H9 (cell line): ENCODE measurements at regions not wholly inside any gene's neighbourhood (a gene's known extent, or its start where the extent isn't known, plus 50 kb on each side); places are given as distances from the start of the nearest gene placed in this dataset.

Experiments used
- DNase-seq: peaks from one replicate; pipeline ENCODE4 v3.0.0-alpha.2; 2017
- H2AFZ ChIP-seq: one replicate; pipeline ENCODE4 v1.6.1; 2013; ENCODE audit warnings: mild to moderate bottlenecking, low read length, control low read depth, moderate library complexity
- H2AK5ac ChIP-seq: 2 replicates; pipeline ENCODE4 v1.6.1; 2013; ENCODE audit warnings: low read length, control low read depth, mixed read lengths; ENCODE audit not compliant: insufficient read length
- H2BK120ac ChIP-seq: one replicate; pipeline ENCODE4 v1.6.1; 2013; ENCODE audit warnings: low read depth, mild to moderate bottlenecking, low read length, control low read depth, inconsistent platforms; ENCODE audit not compliant: poor library complexity, severe bottlenecking
- H2BK12ac ChIP-seq: 2 replicates; pipeline ENCODE4 v1.6.1; 2013; ENCODE audit warnings: low read length, control low read depth, mixed read lengths, low read depth; ENCODE audit not compliant: insufficient read length
- H2BK15ac ChIP-seq: 2 replicates; pipeline ENCODE4 v1.6.1; 2013; ENCODE audit warnings: low read depth, low read length, control low read depth
- H2BK20ac ChIP-seq: one replicate; pipeline ENCODE4 v1.6.1; 2013; ENCODE audit warnings: low read depth, mild to moderate bottlenecking, low read length, control low read depth, inconsistent platforms; ENCODE audit not compliant: poor library complexity, severe bottlenecking
- H2BK5ac ChIP-seq: 2 replicates; pipeline ENCODE4 v1.6.1; 2013; ENCODE audit warnings: low read length, control low read depth, mixed read lengths; ENCODE audit not compliant: insufficient read length
- H3K14ac ChIP-seq: 2 replicates; pipeline ENCODE4 v1.6.1; 2013; ENCODE audit warnings: low read length, control low read depth; ENCODE audit not compliant: insufficient read depth
- H3K18ac ChIP-seq: 2 replicates; pipeline ENCODE4 v1.6.1; 2013; ENCODE audit warnings: low read depth, mild to moderate bottlenecking, mixed read lengths, low read length, control low read depth; ENCODE audit not compliant: insufficient read length
- H3K23ac ChIP-seq: 2 replicates; pipeline ENCODE4 v1.6.1; 2013; ENCODE audit warnings: low read length, control low read depth, mixed read lengths, low read depth; ENCODE audit not compliant: insufficient read length
- H3K23me2 ChIP-seq: 2 replicates; pipeline ENCODE4 v1.6.1; 2013; ENCODE audit warnings: low read depth, mild to moderate bottlenecking, mixed read lengths, low read length, control low read depth; ENCODE audit not compliant: insufficient read length, poor library complexity, severe bottlenecking
- H3K27ac ChIP-seq: 2 replicates; pipeline ENCODE4 v1.5.1; 2013; ENCODE audit warnings: low read length, control low read depth, mixed read lengths, low read depth; ENCODE audit not compliant: insufficient read length
- H3K27me3 ChIP-seq: 2 replicates; pipeline ENCODE4 v1.6.1; 2013; ENCODE audit warnings: low read length, control low read depth, inconsistent platforms; ENCODE audit not compliant: insufficient read depth
- H3K4ac ChIP-seq: 2 replicates; pipeline ENCODE4 v1.6.1; 2013; ENCODE audit warnings: low read depth, mild to moderate bottlenecking, control low read depth, inconsistent platforms, low read length, moderate library complexity
- H3K4me1 ChIP-seq: 2 replicates; pipeline ENCODE4 v1.6.1; 2013; ENCODE audit warnings: low read length, control low read depth, inconsistent platforms; ENCODE audit not compliant: insufficient read depth
- H3K4me2 ChIP-seq: 2 replicates; pipeline ENCODE4 v1.6.1; 2013; ENCODE audit warnings: low read length, control low read depth, mixed read lengths; ENCODE audit not compliant: insufficient read length, insufficient read depth
- H3K56ac ChIP-seq: 2 replicates; pipeline ENCODE4 v1.6.1; 2013; ENCODE audit warnings: low read depth, mild to moderate bottlenecking, mixed read lengths, low read length, control low read depth; ENCODE audit not compliant: insufficient read length
- H3K79me1 ChIP-seq: 2 replicates; pipeline ENCODE4 v1.6.1; 2013; ENCODE audit warnings: low read depth, mild to moderate bottlenecking, moderate library complexity, low read length, control low read depth, inconsistent platforms; ENCODE audit not compliant: insufficient read depth, poor library complexity, severe bottlenecking
- H3K79me2 ChIP-seq: 2 replicates; pipeline ENCODE4 v1.6.1; 2013; ENCODE audit warnings: low read length, control low read depth, inconsistent platforms; ENCODE audit not compliant: insufficient read depth
- H3K9ac ChIP-seq: 2 replicates; pipeline ENCODE4 v1.6.1; 2013; ENCODE audit warnings: low read length, control low read depth, mixed read lengths; ENCODE audit not compliant: insufficient read length; ENCODE audit errors: extremely low read depth
- H3K9me3 ChIP-seq: one replicate; pipeline ENCODE4 v1.6.1; 2013; ENCODE audit warnings: low read depth, low read length, inconsistent platforms; ENCODE audit not compliant: control insufficient read depth
- H3T11ph ChIP-seq: one replicate; pipeline ENCODE4 v1.6.1; 2013; ENCODE audit warnings: mild to moderate bottlenecking, low read length, control low read depth, inconsistent platforms
- H4K20me1 ChIP-seq: one replicate; pipeline ENCODE4 v1.6.1; 2013; ENCODE audit not compliant: control insufficient read depth, insufficient read length, insufficient read depth
- H4K5ac ChIP-seq: 2 replicates; pipeline ENCODE4 v1.6.1; 2013; ENCODE audit warnings: low read depth, mild to moderate bottlenecking, mixed read lengths, low read length, control low read depth; ENCODE audit not compliant: insufficient read length
- H4K8ac ChIP-seq: replicated peaks from 2 replicates; pipeline ENCODE4 v1.6.1; 2013; ENCODE audit warnings: low read length, control low read depth, mixed read lengths, low read depth; ENCODE audit not compliant: insufficient read length
- H4K91ac ChIP-seq: 2 replicates; pipeline ENCODE4 v1.6.1; 2013; ENCODE audit warnings: low read depth, mild to moderate bottlenecking, moderate library complexity, mixed read lengths, low read length, control low read depth; ENCODE audit not compliant: insufficient read length
- H3K27ac Mint-ChIP-seq, 3 experiments: 2 replicates in 2 of 3; 3 replicates in 1 of 3; pipeline ENCODE4 v1.8.0; 2020 to 2021; ENCODE audit warnings: mixed read lengths in 3 of 3, mild to moderate bottlenecking in 1 of 3, moderate library complexity in 1 of 3
- H3K27me3 Mint-ChIP-seq: 2 replicates; pipeline ENCODE4 v1.8.0; 2021; ENCODE audit warnings: low read depth, mild to moderate bottlenecking, moderate library complexity, mixed read lengths
- H3K36me3 Mint-ChIP-seq, 3 experiments: 2 replicates in 2 of 3; 3 replicates in 1 of 3; pipeline ENCODE4 v1.8.0; 2020 to 2021; ENCODE audit warnings: low read depth in 3 of 3, mixed read lengths in 3 of 3; ENCODE audit not compliant: insufficient read depth in 1 of 3
- H3K4me1 Mint-ChIP-seq, 2 experiments: 2 replicates each; pipeline ENCODE4 v1.8.0; 2020; ENCODE audit warnings: mixed read lengths in 2 of 2
- H3K4me3 Mint-ChIP-seq, 2 experiments: 2 replicates in 1 of 2; 3 replicates in 1 of 2; pipeline ENCODE4 v1.8.0; 2020 to 2021; ENCODE audit warnings: mild to moderate bottlenecking in 2 of 2, mixed read lengths in 2 of 2, moderate library complexity in 1 of 2
- H3K9me3 Mint-ChIP-seq, 2 experiments: 2 replicates in 1 of 2; 3 replicates in 1 of 2; pipeline ENCODE4 v1.8.0; 2020; ENCODE audit warnings: mild to moderate bottlenecking in 2 of 2, mixed read lengths in 2 of 2, moderate library complexity in 1 of 2
- CTCF ChIP-seq: fragments of 200-600 bp; sonication (generic); conservative IDR thresholded peaks from 3 replicates; pipeline ENCODE4 v1.8.0; 2021; ENCODE audit warnings: antibody characterized with exemption, mild to moderate bottlenecking

- H2BK5ac ChIP-seq, result no peak overlapping the region
- Mint-ChIP-seq H3K9me3 (no peaks in the 10 kb centered on the region), H3K27ac (no peak overlapping the region), H3K4me3 (no peak overlapping the region), H3K36me3 (no peaks in the 10 kb centered on the region; a peak in 1 of 7 replicates), H3K4me1 (peaks cover 13 to 14% of the 10 kb centered on the region in 2 experiments), H3K27me3 (no peaks in the 10 kb centered on the region)
- no peak overlapping the region for H3K4me2 ChIP-seq
- no peak overlapping the region for H2BK12ac ChIP-seq
- H4K5ac ChIP-seq, result no peak overlapping the region
- H3K23ac ChIP-seq, result no peak overlapping the region
- no peaks in the 10 kb centered on the region for H3K23me2 ChIP-seq
- H3K9me3 ChIP-seq, result no peaks in the 10 kb centered on the region
- no peak overlapping the region for H2BK15ac ChIP-seq
- TF ChIP-seq CTCF, result no peak
- H2BK20ac ChIP-seq, result no peak overlapping the region
- H3K27me3 ChIP-seq, result no peaks in the 10 kb centered on the region
- no peak overlapping the region for H3K56ac ChIP-seq
- no peak overlapping the region for H3K14ac ChIP-seq
- no peak overlapping the region for H3K18ac ChIP-seq
- H2AK5ac ChIP-seq, result no peak overlapping the region
- no peaks in the 10 kb centered on the region for H3K79me1 ChIP-seq
- no peak overlapping the region for H3T11ph ChIP-seq
- H4K20me1 ChIP-seq, result no peaks in the 10 kb centered on the region
- H3K79me2 ChIP-seq, result no peaks in the 10 kb centered on the region
- H4K8ac ChIP-seq, result no peak overlapping the region
- no peak overlapping the region for H3K9ac ChIP-seq
- no peaks in the 10 kb centered on the region for H3K4me1 ChIP-seq
- no peak overlapping the region for H2AFZ ChIP-seq
- H3K27ac ChIP-seq, result no peak overlapping the region
- H2BK120ac ChIP-seq, result no peak overlapping the region
- no peak overlapping the region for H3K4ac ChIP-seq
- no peak for DNase-seq
- no peak overlapping the region for H4K91ac ChIP-seq
These were observed 131.4 kb downstream of the KIF4B start for GRCh38 chr5:155144956-155145355.
